GM23248 (cell line): ENCODE measurements at regions not wholly inside any gene's neighbourhood (a gene's known extent, or its start where the extent isn't known, plus 50 kb on each side); places are given as distances from the start of the nearest gene placed in this dataset.
"Not testable (repeated sequence)": the region's sequence is repeated elsewhere in the genome, so short reads cannot be mapped to it uniquely, and the experiment has no call there.

Experiments used
- DNase-seq: peaks from one replicate; pipeline ENCODE4 v3.0.0-alpha.2; 2015
- H2AFZ ChIP-seq: fragments of 200-600 bp; sonication (generic); 2 replicates; pipeline ENCODE4 v1.6.1; 2016; ENCODE audit warnings: antibody characterized with exemption
- H3F3A ChIP-seq: fragments of 200-600 bp; sonication (generic); 2 replicates; pipeline ENCODE4 v1.6.1; 2016; ENCODE audit warnings: mild to moderate bottlenecking, antibody characterized with exemption, mixed run types; ENCODE audit not compliant: insufficient read depth
- H3K27ac ChIP-seq: fragments of 200-600 bp; sonication (generic); 2 replicates; pipeline ENCODE4 v1.5.1; 2016; ENCODE audit warnings: mild to moderate bottlenecking
- H3K27me3 ChIP-seq: fragments of 200-600 bp; sonication (generic); replicated peaks from 2 replicates; pipeline ENCODE4 v1.6.1; 2016; ENCODE audit warnings: mild to moderate bottlenecking; ENCODE audit not compliant: insufficient read depth
- H3K36me3 ChIP-seq: fragments of 200-600 bp; sonication (generic); 2 replicates; pipeline ENCODE4 v1.6.1; 2016; ENCODE audit warnings: low read depth, mild to moderate bottlenecking
- H3K4me1 ChIP-seq: fragments of 200-600 bp; sonication (generic); 2 replicates; pipeline ENCODE4 v1.6.1; 2016; ENCODE audit warnings: mild to moderate bottlenecking; ENCODE audit not compliant: insufficient read depth
- H3K4me2 ChIP-seq: fragments of 200-600 bp; sonication (generic); one replicate; pipeline ENCODE4 v1.6.1; 2016; ENCODE audit warnings: mild to moderate bottlenecking; ENCODE audit not compliant: unreplicated experiment
- H3K4me3 ChIP-seq: fragments of 200-600 bp; sonication (generic); 2 replicates; pipeline ENCODE4 v1.5.1; 2016; ENCODE audit warnings: mild to moderate bottlenecking
- H3K79me2 ChIP-seq: fragments of 200-600 bp; sonication (generic); 2 replicates; pipeline ENCODE4 v1.6.1; 2016; ENCODE audit warnings: mild to moderate bottlenecking; ENCODE audit not compliant: insufficient read depth
- H3K9ac ChIP-seq: fragments of 200-600 bp; sonication (generic); 2 replicates; pipeline ENCODE4 v1.6.1; 2016; ENCODE audit warnings: mild to moderate bottlenecking
- H3K9me2 ChIP-seq: fragments of 200-600 bp; sonication (generic); 2 replicates; pipeline ENCODE4 v1.6.1; 2016; ENCODE audit warnings: mixed run types, mild to moderate bottlenecking, moderate library complexity; ENCODE audit not compliant: insufficient read depth
- H3K9me3 ChIP-seq: fragments of 200-600 bp; sonication (generic); one replicate; pipeline ENCODE4 v1.6.1; 2017; ENCODE audit warnings: low read depth
- H4K20me1 ChIP-seq: fragments of 200-600 bp; sonication (generic); 2 replicates; pipeline ENCODE4 v1.6.0; 2016; ENCODE audit not compliant: insufficient read depth
- EZH2 ChIP-seq: fragments of 200-600 bp; sonication (generic); IDR thresholded peaks from 2 replicates; pipeline ENCODE4 v1.6.1; 2018; ENCODE audit warnings: antibody characterized with exemption, mild to moderate bottlenecking; ENCODE audit not compliant: insufficient read depth, poor library complexity, severe bottlenecking
- EZH2phosphoT487 ChIP-seq: fragments of 200-600 bp; sonication (generic); IDR thresholded peaks from 2 replicates; pipeline ENCODE4 v1.6.1; 2018; ENCODE audit warnings: antibody characterized with exemption, moderate library complexity, mild to moderate bottlenecking, low read depth; ENCODE audit not compliant: insufficient read depth
- WGBS, 2 experiments: methylation state at CpG; one replicate each; pipeline ENCODE4 v1.1.6; 2015 to 2017; ENCODE audit warnings: low lambda C conversion rate in 2 of 2, low coverage in 1 of 2; ENCODE audit errors: missing lambda C conversion rate in 2 of 2; 5-methylcytosine and 5-hydroxymethylcytosine counted together
- in situ Hi-C: fragments of 300-500 bp; cut with MboI; formaldehyde crosslinking; loops from 2 replicates; pipeline ENCODE4 v1.15.0; 2020

- no peaks in the 10 kb centered on the region for H3K79me2 ChIP-seq
Observed at GRCh38 chr16:73108195-73108963, 60.5 kb upstream of the ZFHX3 start.

GRCh38 chr16:73107371-73107770, 59.4 kb upstream of the ZFHX3 start:
- Histone ChIP-seq H3K4me3 (no peak overlapping the region), H3K79me2 (no peaks in the 10 kb centered on the region), H4K20me1 (no peaks in the 10 kb centered on the region), H3K27me3 (no peaks in the 10 kb centered on the region), H3K4me2 (no peak overlapping the region), H2AFZ (no peak overlapping the region), H3K9me2 (no peaks in the 10 kb centered on the region), H3K4me1 (no peaks in the 10 kb centered on the region), H3F3A (no peaks in the 10 kb centered on the region), H3K9me3 (no peaks in the 10 kb centered on the region), H3K9ac (no peak overlapping the region), H3K36me3 (no peaks in the 10 kb centered on the region), H3K27ac (no peak overlapping the region)
- TF ChIP-seq EZH2 = no peak
- TF ChIP-seq EZH2phosphoT487 = no peak
- DNase-seq = no peak
- 93 to 94% methylated on average over 4 of the region's 4 CpGs for WGBS, 2 experiments
- in situ Hi-C loops = no loop called here

More at GRCh38 chr16:73108195-73108963, 60.5 kb upstream of the ZFHX3 start:
- TF ChIP-seq EZH2phosphoT487 (no peak), EZH2 (no peak)
- no peaks in the 10 kb centered on the region for H3K36me3 ChIP-seq
- no peak overlapping the region for H3K4me2 ChIP-seq
- H3K4me3 ChIP-seq = no peak overlapping the region
- H3F3A ChIP-seq = peaks cover 7% of the 10 kb centered on the region; the same call in 1 of the 2 replicates
- no peaks in the 10 kb centered on the region for H3K27me3 ChIP-seq
- WGBS, 2 experiments = 61 to 65% methylated on average over 10 of the region's 10 CpGs
- H4K20me1 ChIP-seq = no peaks in the 10 kb centered on the region
- no peak for DNase-seq
- H3K9ac ChIP-seq = no peak overlapping the region
- no peak overlapping the region for H2AFZ ChIP-seq
- H3K9me3 ChIP-seq = no peaks in the 10 kb centered on the region
- in situ Hi-C loops = no loop called here
- H3K27ac ChIP-seq = no peak overlapping the region
- no peaks in the 10 kb centered on the region for H3K9me2 ChIP-seq
- peaks cover 7% of the 10 kb centered on the region; the same call in 1 of the 2 replicates for H3K4me1 ChIP-seq

GRCh38 chr16:73106329-73107034, 58.6 kb upstream of the ZFHX3 start:
- in situ Hi-C loops = no loop called here

GRCh38 chr16:73101568-73101967, 53.6 kb upstream of the ZFHX3 start:
- H3K36me3 ChIP-seq = no peaks in the 10 kb centered on the region

More at GRCh38 chr16:73106329-73107034, 58.6 kb upstream of the ZFHX3 start:
- Histone ChIP-seq H3K9me3 (no peaks in the 10 kb centered on the region), H3K4me2 (no peak overlapping the region), H3K27ac (no peak overlapping the region), H3K79me2 (no peaks in the 10 kb centered on the region), H3K9ac (no peak overlapping the region), H4K20me1 (no peaks in the 10 kb centered on the region), H3K4me1 (no peaks in the 10 kb centered on the region), H3K4me3 (no peak overlapping the region), H3K9me2 (no peaks in the 10 kb centered on the region), H2AFZ (no peak overlapping the region), H3K27me3 (no peaks in the 10 kb centered on the region), H3K36me3 (no peaks in the 10 kb centered on the region), H3F3A (no peaks in the 10 kb centered on the region)
- TF ChIP-seq EZH2 = no peak
- no peak for TF ChIP-seq EZH2phosphoT487
- 76 to 82% methylated on average over 6 of the region's 6 CpGs for WGBS, 2 experiments
- no peak for DNase-seq

DNA sequence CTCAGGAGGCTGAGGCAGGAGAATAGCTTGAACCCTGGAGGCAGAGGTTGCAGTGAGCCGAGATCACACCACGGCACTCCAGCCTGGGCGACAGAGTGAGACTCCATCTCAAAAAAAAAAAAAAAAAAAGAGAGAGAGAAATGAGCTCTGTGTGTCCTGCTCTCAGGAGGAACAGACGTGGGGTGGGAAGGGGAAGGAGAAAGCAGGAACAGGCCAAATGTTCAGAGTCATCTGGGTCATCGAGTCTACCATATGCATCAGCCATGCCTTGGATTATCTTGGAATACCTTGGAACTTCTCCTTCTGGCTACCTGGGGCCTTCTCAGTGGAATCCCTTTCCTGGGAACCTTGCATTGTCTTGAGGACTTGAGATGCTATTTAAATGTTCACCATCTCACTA, 51.7 kb upstream of the ZFHX3 start:
- H3K36me3 ChIP-seq, H3K9me2 ChIP-seq, H3K4me1 ChIP-seq, H4K20me1 ChIP-seq, H3K9me3 ChIP-seq, H3K4me3 ChIP-seq, H3K79me2 ChIP-seq, H2AFZ ChIP-seq, H3K27ac ChIP-seq, H3F3A ChIP-seq, DNase-seq, H3K4me2 ChIP-seq, H3K27me3 ChIP-seq, in situ Hi-C loops, H3K9ac ChIP-seq: not testable (repeated sequence)
- WGBS, 2 experiments = 64 to 82% methylated on average over 4 to 5 of the region's 5 CpGs

More at GRCh38 chr16:73101568-73101967, 53.6 kb upstream of the ZFHX3 start:
- TF ChIP-seq EZH2phosphoT487 = no peak
- TF ChIP-seq EZH2 = no peak
- Histone ChIP-seq H3K79me2 (no peaks in the 10 kb centered on the region), H3K9me2 (no peaks in the 10 kb centered on the region), H3K27ac (no peak overlapping the region), H3K4me3 (no peak overlapping the region), H3F3A (no peaks in the 10 kb centered on the region), H3K4me1 (no peaks in the 10 kb centered on the region), H2AFZ (no peak overlapping the region), H3K9ac (no peak overlapping the region), H3K27me3 (no peaks in the 10 kb centered on the region), H4K20me1 (no peaks in the 10 kb centered on the region), H3K4me2 (no peak overlapping the region), H3K9me3 (no peaks in the 10 kb centered on the region)
- in situ Hi-C loops = no loop called here
- 73 to 85% methylated on average over 5 of the region's 5 CpGs for WGBS, 2 experiments
- DNase-seq = no peak
